GM12892 (cell line): ENCODE measurements at regions not wholly inside any gene's neighbourhood (a gene's known extent, or its start where the extent isn't known, plus 50 kb on each side); places are given as distances from the start of the nearest gene placed in this dataset.

Experiments used
- POLR2A ChIP-seq: IDR thresholded peaks from 2 replicates; pipeline ENCODE4 v1.6.1; 2011; ENCODE audit warnings: low read depth, low read length, control low read depth
- POLR2AphosphoS5 ChIP-seq: IDR thresholded peaks from 2 replicates; pipeline ENCODE4 v1.6.1; 2011; ENCODE audit warnings: low read depth, low read length, control low read depth

GRCh38 chr5:167317884-167318283 lies 973.6 kb upstream of the WWC1 start:
- TF ChIP-seq POLR2A (no peak), POLR2AphosphoS5 (no peak)
